GM23338 (cell line): ENCODE measurements at regions not wholly inside any gene's neighbourhood (a gene's known extent, or its start where the extent isn't known, plus 50 kb on each side); places are given as distances from the start of the nearest gene placed in this dataset.
A peak's percentile ranks its signal among the peaks of the same experiment; 100 is the strongest.
"Not testable (repeated sequence)": the region's sequence is repeated elsewhere in the genome, so short reads cannot be mapped to it uniquely, and the experiment has no call there.

ENCODE experiments used
- ATAC-seq: fragments of 200-7000 bp; cut with Tn5 transposase; 3 replicates; pipeline ENCODE4 v1.9.1; 2020
- DNase-seq: peaks from one replicate; pipeline ENCODE4 v3.0.0-alpha.2; 2015; ENCODE audit warnings: low spot score
- H2AFZ ChIP-seq: fragments of 200-600 bp; sonication (generic); 2 replicates; pipeline ENCODE4 v1.8.0; 2016; ENCODE audit warnings: antibody characterized with exemption, mild to moderate bottlenecking, moderate library complexity
- H3F3A ChIP-seq: fragments of 200-600 bp; sonication (generic); replicated peaks from 2 replicates; pipeline ENCODE4 v1.8.0; 2017; ENCODE audit warnings: antibody characterized with exemption, mixed run types, low read depth
- H3K27ac ChIP-seq: fragments of 200-600 bp; sonication (generic); 2 replicates; pipeline ENCODE4 v1.6.1; 2016; ENCODE audit warnings: low read depth
- H3K27me3 ChIP-seq: fragments of 200-600 bp; sonication (generic); 2 replicates; pipeline ENCODE4 v1.8.0; 2016; ENCODE audit warnings: mild to moderate bottlenecking, mixed run types, moderate library complexity; ENCODE audit not compliant: insufficient read depth
- H3K36me3 ChIP-seq: fragments of 200-600 bp; sonication (generic); 2 replicates; pipeline ENCODE4 v1.8.0; 2016; ENCODE audit warnings: mild to moderate bottlenecking; ENCODE audit not compliant: insufficient read depth
- H3K4me1 ChIP-seq: fragments of 200-600 bp; sonication (generic); 2 replicates; pipeline ENCODE4 v1.8.0; 2016; ENCODE audit warnings: mild to moderate bottlenecking, moderate library complexity; ENCODE audit not compliant: insufficient read depth
- H3K4me2 ChIP-seq: fragments of 200-600 bp; sonication (generic); 2 replicates; pipeline ENCODE4 v1.7.1; 2017; ENCODE audit warnings: mixed run types
- H3K4me3 ChIP-seq: fragments of 200-600 bp; sonication (generic); 2 replicates; pipeline ENCODE4 v1.6.1; 2016; ENCODE audit warnings: mixed run types
- H3K79me2 ChIP-seq: fragments of 200-600 bp; sonication (generic); replicated peaks from 2 replicates; pipeline ENCODE4 v1.8.0; 2017; ENCODE audit warnings: mild to moderate bottlenecking; ENCODE audit not compliant: insufficient read depth
- H3K9me2 ChIP-seq: fragments of 200-600 bp; sonication (generic); 2 replicates; pipeline ENCODE4 v1.8.0; 2017; ENCODE audit not compliant: insufficient read depth
- H4K20me1 ChIP-seq: fragments of 200-600 bp; sonication (generic); replicated peaks from 2 replicates; pipeline ENCODE4 v1.8.0; 2017; ENCODE audit warnings: mild to moderate bottlenecking; ENCODE audit not compliant: insufficient read depth
- H3K27ac Mint-ChIP-seq: 2 replicates; pipeline ENCODE4 v1.8.0; 2020; ENCODE audit warnings: inconsistent platforms, mild to moderate bottlenecking, moderate library complexity, mixed read lengths
- H3K27me3 Mint-ChIP-seq: 3 replicates; pipeline ENCODE4 v1.8.0; 2022; ENCODE audit warnings: low read depth, mild to moderate bottlenecking, moderate library complexity, mixed read lengths, inconsistent platforms; ENCODE audit not compliant: insufficient read depth, poor library complexity
- H3K36me3 Mint-ChIP-seq: 3 replicates; pipeline ENCODE4 v1.8.0; 2021; ENCODE audit warnings: low read depth, mild to moderate bottlenecking, inconsistent platforms, moderate library complexity, mixed read lengths
- H3K4me1 Mint-ChIP-seq: 3 replicates; pipeline ENCODE4 v1.8.0; 2020; ENCODE audit warnings: mild to moderate bottlenecking, inconsistent platforms, mixed read lengths
- H3K4me3 Mint-ChIP-seq: 3 replicates; pipeline ENCODE4 v1.8.0; 2021; ENCODE audit warnings: moderate library complexity, mild to moderate bottlenecking, inconsistent platforms, mixed read lengths
- H3K9me3 Mint-ChIP-seq: 3 replicates; pipeline ENCODE4 v1.8.0; 2020; ENCODE audit warnings: moderate library complexity, mild to moderate bottlenecking, inconsistent platforms, mixed read lengths
- CREB1 ChIP-seq: fragments of 250-450 bp; sonication (Bioruptor Pico); IDR thresholded peaks from 2 replicates; pipeline ENCODE4 v1.5.0; 2020; ENCODE audit warnings: low read depth, mild to moderate bottlenecking, moderate library complexity
- CTCF ChIP-seq, 2 experiments: fragments of 200-600 bp in 1 of 2; sonication (generic) in 1 of 2; conservative IDR thresholded peaks; 2 replicates each; pipeline versions ENCODE4 v1.5.1 to v1.6.1; 2016 to 2017; ENCODE audit warnings: antibody characterized with exemption in 2 of 2, low read depth in 2 of 2, mild to moderate bottlenecking in 2 of 2, moderate library complexity in 1 of 2

GRCh38 chr9:39552242-39552881, 196.9 kb downstream of the SPATA31A1 start:
- not testable (repeated sequence) for H3K36me3 ChIP-seq, H3K9me2 ChIP-seq, H2AFZ ChIP-seq, H3K79me2 ChIP-seq, H3K4me1 Mint-ChIP-seq, H3F3A ChIP-seq, H3K9me3 Mint-ChIP-seq, H3K36me3 Mint-ChIP-seq, H3K27me3 ChIP-seq, H3K27me3 Mint-ChIP-seq, H4K20me1 ChIP-seq, H3K4me1 ChIP-seq
- ATAC-seq (peak; percentile 81), DNase-seq (peak; percentile 1)
- peak overlapping the region; percentile 96 for H3K27ac Mint-ChIP-seq
- Histone ChIP-seq H3K4me2 (peak overlapping the region; percentile 61), H3K27ac (peak overlapping the region; percentile 98), H3K4me3 (peak overlapping the region; percentile 43)
- H3K4me3 Mint-ChIP-seq = peak overlapping the region; percentile 69

- not testable (repeated sequence) for H3K4me1 Mint-ChIP-seq, H3K36me3 Mint-ChIP-seq, H3K4me1 ChIP-seq, ATAC-seq, H3K4me2 ChIP-seq, H3K27me3 Mint-ChIP-seq, H3K27me3 ChIP-seq, H3K27ac Mint-ChIP-seq, H3K4me3 Mint-ChIP-seq, H3K79me2 ChIP-seq, H3K36me3 ChIP-seq, H3K27ac ChIP-seq, H2AFZ ChIP-seq, H3K4me3 ChIP-seq, H3F3A ChIP-seq, H4K20me1 ChIP-seq, H3K9me3 Mint-ChIP-seq, H3K9me2 ChIP-seq, DNase-seq
Observed at GRCh38 chr9:39554352-39554751, 198.9 kb downstream of the SPATA31A1 start.

GRCh38 chr9:39559384-39559783, 203.9 kb downstream of the SPATA31A1 start:
- ATAC-seq = peak; percentile 56
- not testable (repeated sequence) for H3K27me3 Mint-ChIP-seq, H3K4me1 ChIP-seq, H3K9me3 Mint-ChIP-seq, DNase-seq, H3K27me3 ChIP-seq, H3K4me3 Mint-ChIP-seq, H3K79me2 ChIP-seq, H3K4me1 Mint-ChIP-seq, H3K36me3 Mint-ChIP-seq, H3F3A ChIP-seq, H3K4me3 ChIP-seq, H3K27ac Mint-ChIP-seq, H2AFZ ChIP-seq, H4K20me1 ChIP-seq, H3K4me2 ChIP-seq, H3K27ac ChIP-seq, H3K36me3 ChIP-seq, H3K9me2 ChIP-seq
- TF ChIP-seq CTCF (conservative IDR thresholded peaks at IDR 0.05; ENCODE audit: low read depth in 2 of 2) = peak; percentile 48 to 59

GRCh38 chr9:39566782-39567181, 211.3 kb downstream of the SPATA31A1 start:
- not testable (repeated sequence) for H3K4me3 Mint-ChIP-seq, H3K4me3 ChIP-seq, H3K36me3 ChIP-seq, H3K27ac ChIP-seq, H3K9me3 Mint-ChIP-seq, H4K20me1 ChIP-seq, H3K27me3 ChIP-seq, H3K36me3 Mint-ChIP-seq, H3K4me2 ChIP-seq, H3K9me2 ChIP-seq, H3K79me2 ChIP-seq, H3F3A ChIP-seq, H3K27me3 Mint-ChIP-seq, H2AFZ ChIP-seq, H3K4me1 ChIP-seq
- peak; percentile 24 for DNase-seq
- peak; percentile 94 for ATAC-seq
- Mint-ChIP-seq H3K27ac (peak overlapping the region; percentile 60), H3K4me1 (peaks cover 12% of the 10 kb centered on the region; the same call in 2 of the 3 replicates)
- TF ChIP-seq CREB1 (CRISPR knock-in tag) = peak; percentile 52; the same call in 1 of the 2 replicates

GRCh38 chr9:39567396-39567795, 211.9 kb downstream of the SPATA31A1 start:
- DNase-seq, H3K27ac Mint-ChIP-seq, ATAC-seq, H3K9me2 ChIP-seq, H3K4me3 ChIP-seq, H3K9me3 Mint-ChIP-seq, H3K36me3 Mint-ChIP-seq, H4K20me1 ChIP-seq, H3K4me3 Mint-ChIP-seq, H3K36me3 ChIP-seq, H3K27me3 Mint-ChIP-seq, H3K4me2 ChIP-seq, H3K4me1 ChIP-seq, H2AFZ ChIP-seq, H3F3A ChIP-seq, H3K79me2 ChIP-seq, H3K27me3 ChIP-seq, H3K27ac ChIP-seq: not testable (repeated sequence)
- peaks cover 12% of the 10 kb centered on the region; the same call in 2 of the 3 replicates for H3K4me1 Mint-ChIP-seq

GRCh38 chr9:39568900-39569299, 213.4 kb downstream of the SPATA31A1 start:
- not testable (repeated sequence) for H3K79me2 ChIP-seq, H3K4me2 ChIP-seq, H3K27ac Mint-ChIP-seq, H3K36me3 Mint-ChIP-seq, H3K27me3 Mint-ChIP-seq, ATAC-seq, H3K4me3 ChIP-seq, H3K27me3 ChIP-seq, H3K36me3 ChIP-seq, H3K27ac ChIP-seq, DNase-seq, H3F3A ChIP-seq, H3K9me3 Mint-ChIP-seq, H4K20me1 ChIP-seq, H2AFZ ChIP-seq, H3K9me2 ChIP-seq, H3K4me1 ChIP-seq, H3K4me3 Mint-ChIP-seq
- H3K4me1 Mint-ChIP-seq = peaks cover 12% of the 10 kb centered on the region; the same call in 2 of the 3 replicates
